Activated CD8-positive, alpha-beta T cell treated with anti-CD3 and anti-CD28 coated beads for 36 hours (primary cell): ENCODE measurements at regions not wholly inside any gene's neighbourhood (a gene's known extent, or its start where the extent isn't known, plus 50 kb on each side); places are given as distances from the start of the nearest gene placed in this dataset.
"Not testable (repeated sequence)": the region's sequence is repeated elsewhere in the genome, so short reads cannot be mapped to it uniquely, and the experiment has no call there.

Experiments used
- ATAC-seq: fragments of 200-7000 bp; cut with Tn5 transposase; one replicate; pipeline ENCODE4 v1.10.0; 2021; ENCODE audit warnings: mild to moderate bottlenecking, moderate library complexity
- CTCF ChIA-PET: fragments of 350-600 bp; sonication (Branson Sonifier 250); formaldehyde crosslinking; loops from one replicate; lab custom pipeline; 2021; ENCODE audit warnings: antibody characterized with exemption; lab: Charles Lee
- POLR2A ChIA-PET: fragments of 350-600 bp; sonication (Branson Sonifier 250); formaldehyde crosslinking; loops from one replicate; lab custom pipeline; 2021; ENCODE audit warnings: antibody characterized with exemption; lab: Charles Lee
- DNase-seq: peaks from one replicate; pipeline ENCODE4 v3.0.0-alpha.2; 2020
- H3K27ac Mint-ChIP-seq: one replicate; pipeline ENCODE4 v1.8.0; 2021; ENCODE audit warnings: mild to moderate bottlenecking, mixed read lengths
- H3K27me3 Mint-ChIP-seq: one replicate; pipeline ENCODE4 v1.8.0; 2021; ENCODE audit warnings: mixed read lengths
- H3K36me3 Mint-ChIP-seq: one replicate; pipeline ENCODE4 v1.8.0; 2021; ENCODE audit warnings: low read depth, mixed read lengths
- H3K4me1 Mint-ChIP-seq: one replicate; pipeline ENCODE4 v1.8.0; 2021; ENCODE audit warnings: low read depth, mixed read lengths
- H3K4me3 Mint-ChIP-seq: one replicate; pipeline ENCODE4 v1.8.0; 2021; ENCODE audit warnings: mild to moderate bottlenecking, moderate library complexity, mixed read lengths
- H3K9me3 Mint-ChIP-seq: one replicate; pipeline ENCODE4 v1.8.0; 2021; ENCODE audit warnings: mixed read lengths
- intact Hi-C: fragments of 100-400 bp; cut with micrococcal nuclease; formaldehyde crosslinking; loops from one replicate; pipeline ENCODE4 v1.10.0; 2022
- TF ChIP-seq, protein P1 (sequence below): fragments of 200-600 bp; IDR thresholded peaks from one replicate; pipeline ENCODE4 v1.8.0; 2022; ENCODE audit warnings: antibody characterized with exemption, mild to moderate bottlenecking

DNA sequence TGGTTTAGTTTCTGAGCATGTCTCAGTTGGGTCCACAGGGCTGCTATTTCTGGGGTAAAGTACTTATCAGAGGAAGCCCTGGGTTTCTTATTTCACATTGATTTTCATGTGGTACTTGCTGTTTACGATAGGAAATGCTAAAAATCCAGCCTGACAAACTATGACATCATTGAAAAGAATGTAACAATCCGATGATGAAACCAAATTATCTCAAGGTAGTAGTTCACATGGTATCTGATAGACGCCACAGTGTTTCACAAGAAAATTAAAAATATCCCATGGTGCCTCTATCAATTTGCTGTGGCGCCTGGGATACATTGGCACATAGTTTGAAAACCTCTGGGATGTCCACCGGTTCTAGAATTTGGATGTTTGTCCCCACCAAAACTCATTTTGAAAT is 418.9 kb upstream of the RPS6KA3 start:
- H3K27ac Mint-ChIP-seq: no peak overlapping the region
- DNase-seq: no peak
- H3K4me1 Mint-ChIP-seq: no peaks in the 10 kb centered on the region
- no peaks in the 10 kb centered on the region for H3K9me3 Mint-ChIP-seq
- H3K27me3 Mint-ChIP-seq: peaks cover 2% of the 10 kb centered on the region
- no peak for ATAC-seq
- POLR2A ChIA-PET: no interaction called here
- H3K4me3 Mint-ChIP-seq: no peak overlapping the region
- CTCF ChIA-PET: no interaction called here
- intact Hi-C loops: no loop called here
- TF ChIP-seq, protein P1, sequence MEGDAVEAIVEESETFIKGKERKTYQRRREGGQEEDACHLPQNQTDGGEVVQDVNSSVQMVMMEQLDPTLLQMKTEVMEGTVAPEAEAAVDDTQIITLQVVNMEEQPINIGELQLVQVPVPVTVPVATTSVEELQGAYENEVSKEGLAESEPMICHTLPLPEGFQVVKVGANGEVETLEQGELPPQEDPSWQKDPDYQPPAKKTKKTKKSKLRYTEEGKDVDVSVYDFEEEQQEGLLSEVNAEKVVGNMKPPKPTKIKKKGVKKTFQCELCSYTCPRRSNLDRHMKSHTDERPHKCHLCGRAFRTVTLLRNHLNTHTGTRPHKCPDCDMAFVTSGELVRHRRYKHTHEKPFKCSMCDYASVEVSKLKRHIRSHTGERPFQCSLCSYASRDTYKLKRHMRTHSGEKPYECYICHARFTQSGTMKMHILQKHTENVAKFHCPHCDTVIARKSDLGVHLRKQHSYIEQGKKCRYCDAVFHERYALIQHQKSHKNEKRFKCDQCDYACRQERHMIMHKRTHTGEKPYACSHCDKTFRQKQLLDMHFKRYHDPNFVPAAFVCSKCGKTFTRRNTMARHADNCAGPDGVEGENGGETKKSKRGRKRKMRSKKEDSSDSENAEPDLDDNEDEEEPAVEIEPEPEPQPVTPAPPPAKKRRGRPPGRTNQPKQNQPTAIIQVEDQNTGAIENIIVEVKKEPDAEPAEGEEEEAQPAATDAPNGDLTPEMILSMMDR: no peak
- H3K36me3 Mint-ChIP-seq: no peaks in the 10 kb centered on the region

DNA sequence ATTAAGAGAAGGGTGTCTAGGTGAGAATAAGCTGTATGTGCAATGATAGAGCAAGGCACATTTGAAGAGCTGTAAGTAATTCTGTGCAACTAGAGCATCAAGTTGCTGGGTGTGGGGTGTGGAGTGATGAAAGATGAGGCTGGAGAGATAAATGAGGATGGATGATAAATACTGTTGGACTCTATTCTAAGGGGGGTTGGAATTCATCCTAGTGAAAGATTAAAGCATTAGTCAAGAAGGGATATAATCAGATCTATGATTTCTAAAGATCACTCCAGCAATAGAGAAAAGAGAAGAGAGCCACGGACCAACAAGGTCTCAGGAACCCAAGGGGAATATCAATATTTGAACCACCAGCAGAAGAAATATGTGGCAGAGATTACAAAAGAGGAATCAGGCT is 415.0 kb upstream of the RPS6KA3 start:
- Mint-ChIP-seq H3K4me1 (no peaks in the 10 kb centered on the region), H3K27me3 (no peaks in the 10 kb centered on the region), H3K36me3 (no peaks in the 10 kb centered on the region), H3K9me3 (no peaks in the 10 kb centered on the region), H3K27ac (no peak overlapping the region), H3K4me3 (no peak overlapping the region)
- ChIA-PET POLR2A (no interaction called here), CTCF (no interaction called here)
- TF ChIP-seq, protein P1: no peak
- DNase-seq (no peak), ATAC-seq (no peak)
- intact Hi-C loops: no loop called here

DNA sequence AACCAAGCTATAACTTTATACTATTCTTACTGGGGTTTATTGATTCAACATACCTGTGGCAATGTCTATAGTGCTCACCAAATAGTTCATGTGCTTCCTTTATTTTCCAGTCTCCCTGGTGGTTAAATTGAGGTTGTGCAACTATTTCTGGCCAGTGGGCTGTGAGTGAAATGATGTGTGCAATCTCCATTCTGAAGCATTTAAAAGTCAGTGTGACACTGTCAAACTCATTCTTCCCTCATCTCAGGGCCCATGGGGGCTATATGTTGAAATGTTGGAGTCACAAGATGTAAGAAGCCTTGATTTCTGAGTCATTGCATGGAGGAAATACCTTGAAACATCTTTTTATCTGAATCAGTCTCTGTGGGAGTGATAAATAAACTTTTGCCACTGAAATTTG is 414.3 kb upstream of the RPS6KA3 start:
- intact Hi-C loops: no loop called here
- H3K27me3 Mint-ChIP-seq: peaks cover 2% of the 10 kb centered on the region
- no peak overlapping the region for H3K27ac Mint-ChIP-seq
- CTCF ChIA-PET: no interaction called here
- ATAC-seq (no peak), DNase-seq (no peak)
- POLR2A ChIA-PET: no interaction called here
- H3K36me3 Mint-ChIP-seq: no peaks in the 10 kb centered on the region
- TF ChIP-seq, protein P1: no peak
- no peaks in the 10 kb centered on the region for H3K9me3 Mint-ChIP-seq
- H3K4me3 Mint-ChIP-seq: no peak overlapping the region
- no peaks in the 10 kb centered on the region for H3K4me1 Mint-ChIP-seq

DNA sequence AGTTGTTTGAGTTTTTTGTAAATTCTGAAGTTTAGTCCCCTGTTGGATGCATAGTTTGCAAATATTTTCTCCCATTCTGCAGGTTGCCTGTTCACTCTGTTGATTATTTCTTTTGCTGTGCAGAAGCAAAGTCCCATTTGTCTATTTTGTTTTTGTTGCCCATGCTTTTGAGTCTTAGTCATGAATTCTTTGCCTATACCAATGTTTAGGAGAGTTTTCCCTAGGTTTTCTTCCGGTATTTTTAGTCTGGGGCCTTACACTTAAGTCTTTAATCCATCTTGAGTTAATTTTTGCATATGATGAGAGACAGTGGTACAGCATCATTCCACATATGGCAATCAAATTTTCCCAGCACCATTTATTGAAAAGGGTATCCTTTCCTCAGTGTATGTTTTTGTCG is 405.8 kb upstream of the RPS6KA3 start:
- ChIA-PET CTCF (no interaction called here), POLR2A (no interaction called here)
- ATAC-seq (no peak), DNase-seq (no peak)
- Mint-ChIP-seq H3K36me3 (no peaks in the 10 kb centered on the region), H3K9me3 (no peaks in the 10 kb centered on the region), H3K27me3 (peaks cover 2% of the 10 kb centered on the region), H3K27ac (no peak overlapping the region), H3K4me3 (no peak overlapping the region), H3K4me1 (no peaks in the 10 kb centered on the region)
- intact Hi-C loops: no loop called here
- TF ChIP-seq, protein P1: no peak

DNA sequence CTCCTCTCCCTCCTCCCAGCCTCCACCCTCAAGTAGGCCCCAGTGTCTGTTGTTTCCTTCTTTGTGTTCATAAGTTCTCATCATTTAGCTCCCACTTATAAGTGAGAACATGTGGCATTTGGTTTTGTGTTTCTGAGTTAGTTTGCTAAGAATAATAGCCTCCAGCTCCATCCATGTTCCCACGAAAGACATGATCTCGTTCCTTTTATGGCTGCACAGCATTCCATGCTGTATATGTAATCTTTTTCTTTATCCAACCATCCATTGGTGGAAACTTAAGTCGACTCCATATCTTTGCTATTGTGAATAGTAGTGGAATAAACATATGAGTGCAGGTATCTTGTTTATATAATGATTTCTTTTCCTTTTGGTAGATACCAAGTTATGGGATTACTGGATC is 405.0 kb upstream of the RPS6KA3 start:
- intact Hi-C loops, H3K4me1 Mint-ChIP-seq: not testable (repeated sequence)

DNA sequence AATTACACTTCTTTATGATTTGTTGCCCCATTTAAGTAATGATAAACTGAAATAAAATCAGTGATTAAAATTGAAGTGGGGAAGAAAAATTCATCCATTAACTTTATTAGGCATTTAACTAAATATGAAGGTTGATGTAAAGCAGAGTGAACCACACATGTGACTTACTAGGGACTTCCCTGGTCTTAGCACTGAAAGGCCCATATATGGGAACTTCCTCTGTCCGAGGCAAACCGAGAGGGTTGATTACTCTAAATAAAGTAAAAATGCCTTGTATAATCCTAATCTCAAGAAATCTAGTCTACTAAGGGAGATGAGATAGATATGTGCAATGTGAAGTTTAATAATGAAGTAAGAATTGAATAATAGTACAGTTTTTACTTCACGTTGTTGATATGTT is 403.9 kb upstream of the RPS6KA3 start:
- no peaks in the 10 kb centered on the region for H3K36me3 Mint-ChIP-seq
- TF ChIP-seq, protein P1: no peak
- intact Hi-C loops: no loop called here
- no peaks in the 10 kb centered on the region for H3K9me3 Mint-ChIP-seq
- DNase-seq (no peak), ATAC-seq (no peak)
- no peaks in the 10 kb centered on the region for H3K27me3 Mint-ChIP-seq
- no peak overlapping the region for H3K27ac Mint-ChIP-seq
- ChIA-PET CTCF (no interaction called here), POLR2A (no interaction called here)
- H3K4me1 Mint-ChIP-seq: no peaks in the 10 kb centered on the region
- H3K4me3 Mint-ChIP-seq: no peak overlapping the region

More for the DNA sequence above, 405.0 kb upstream of the RPS6KA3 start:
- H3K9me3 Mint-ChIP-seq, H3K4me3 Mint-ChIP-seq, DNase-seq, H3K36me3 Mint-ChIP-seq, ATAC-seq, H3K27ac Mint-ChIP-seq, H3K27me3 Mint-ChIP-seq, CTCF ChIA-PET, POLR2A ChIA-PET: not testable (repeated sequence)
